H1 (cell line): ENCODE measurements at regions not wholly inside any gene's neighbourhood (a gene's known extent, or its start where the extent isn't known, plus 50 kb on each side); places are given as distances from the start of the nearest gene placed in this dataset.

Experiments used
- CTCF ChIA-PET: fragments of 300-600 bp; sonication (Branson Sonifier 250); formaldehyde crosslinking; loops from one replicate; lab custom pipeline; 2021; ENCODE audit not compliant: partially characterized antibody; lab: Charles Lee
- POLR2A ChIA-PET: fragments of 300-600 bp; sonication (Branson Sonifier 250); formaldehyde crosslinking; loops from one replicate; lab custom pipeline; 2021; ENCODE audit warnings: inconsistent platforms; ENCODE audit not compliant: partially characterized antibody; lab: Charles Lee
- DNase-seq, 2 experiments: peaks; one replicate each; pipeline versions ENCODE4 v3.0.0 to v3.0.0-alpha.2; 2010 to 2022; ENCODE audit warnings: low spot score in 2 of 2, low read depth in 1 of 2, mixed read lengths in 1 of 2
- FAIRE-seq: peaks from 2 replicates; lab custom pipeline; 2011; peaks lifted over from hg19 to GRCh38; lab: Jason Lieb, UNC
- H2AFZ ChIP-seq: 2 replicates; pipeline ENCODE4 v1.8.1; 2012; ENCODE audit warnings: low read length, inconsistent platforms
- H2AK5ac ChIP-seq: 2 replicates; pipeline ENCODE4 v1.6.1; 2013; ENCODE audit warnings: low read depth, low read length
- H2BK120ac ChIP-seq: replicated peaks from 2 replicates; pipeline ENCODE3; 2013; ENCODE audit warnings: low read depth, low read length, inconsistent platforms
- H2BK12ac ChIP-seq: 2 replicates; pipeline ENCODE4 v1.6.1; 2013; ENCODE audit warnings: low read depth, low read length
- H2BK15ac ChIP-seq: 2 replicates; pipeline ENCODE4 v1.6.1; 2013; ENCODE audit warnings: low read length
- H2BK20ac ChIP-seq: 2 replicates; pipeline ENCODE4 v1.6.1; 2013; ENCODE audit warnings: low read length
- H2BK5ac ChIP-seq: 2 replicates; pipeline ENCODE4 v1.6.1; 2013; ENCODE audit warnings: low read depth, low read length
- H3K14ac ChIP-seq: 2 replicates; pipeline ENCODE4 v1.6.1; 2013; ENCODE audit warnings: inconsistent platforms; ENCODE audit not compliant: insufficient read length
- H3K18ac ChIP-seq: 2 replicates; pipeline ENCODE4 v1.6.1; 2013; ENCODE audit warnings: low read length; ENCODE audit errors: extremely low read depth
- H3K23ac ChIP-seq: 2 replicates; pipeline ENCODE4 v1.6.1; 2013; ENCODE audit warnings: inconsistent platforms; ENCODE audit not compliant: insufficient read length
- H3K23me2 ChIP-seq: 2 replicates; pipeline ENCODE4 v1.6.1; 2013; ENCODE audit warnings: low read depth, low read length
- H3K27ac ChIP-seq: 2 replicates; pipeline ENCODE4 v1.6.1; 2011; ENCODE audit warnings: low read depth, low read length, inconsistent platforms
- H3K27me3 ChIP-seq, 4 experiments: replicated peaks in 1 of 4; 1 replicate in 1 of 4; 2 replicates in 3 of 4; pipeline versions ENCODE4 v1.6.1 to v1.8.1; 2011 to 2013; ENCODE audit warnings: low read length in 3 of 4, mild to moderate bottlenecking in 3 of 4, inconsistent platforms in 2 of 4, mixed read lengths in 2 of 4, moderate library complexity in 1 of 4; ENCODE audit not compliant: control insufficient read depth in 3 of 4, insufficient read depth in 3 of 4; ENCODE audit errors: extremely low read depth in 1 of 4
- H3K36me3 ChIP-seq, 4 experiments: 2 replicates each; pipeline versions ENCODE4 v1.6.1 to v1.8.1; 2011 to 2013; ENCODE audit warnings: mild to moderate bottlenecking in 4 of 4, low read length in 3 of 4, moderate library complexity in 2 of 4, control low read depth in 1 of 4, inconsistent platforms in 1 of 4; ENCODE audit not compliant: insufficient read depth in 4 of 4, control insufficient read depth in 2 of 4
- H3K4ac ChIP-seq: replicated peaks from 2 replicates; pipeline ENCODE3; 2013; ENCODE audit warnings: low read length, low read depth, mixed read lengths, inconsistent platforms; ENCODE audit not compliant: insufficient read length
- H3K4me1 ChIP-seq, 4 experiments: replicated peaks in 1 of 4; 1 replicate in 1 of 4; 2 replicates in 3 of 4; pipeline versions ENCODE4 v1.6.1 to v1.8.1; 2011 to 2013; ENCODE audit warnings: low read length in 3 of 4, inconsistent platforms in 2 of 4, mixed read lengths in 1 of 4; ENCODE audit not compliant: insufficient read depth in 4 of 4, control insufficient read depth in 3 of 4
- H3K4me2 ChIP-seq, 2 experiments: 2 replicates each; pipeline versions ENCODE4 v1.6.1 to v1.8.1; 2011 to 2013; ENCODE audit warnings: low read depth in 2 of 2, low read length in 2 of 2, control low read depth in 1 of 2, inconsistent platforms in 1 of 2, mild to moderate bottlenecking in 1 of 2; ENCODE audit not compliant: insufficient read depth in 1 of 2
- H3K4me3 ChIP-seq, 4 experiments: fragments of 200-600, 300-600 bp in 1 of 4; sonication (generic), shearing (Covaris generic), sonication (Bioruptor Twin) in 1 of 4; 2 replicates each; pipeline versions ENCODE4 v1.5.1 to v1.8.1; 2011 to 2016; ENCODE audit warnings: low read length in 4 of 4, low read depth in 3 of 4, control low read depth in 2 of 4, inconsistent platforms in 2 of 4, mild to moderate bottlenecking in 2 of 4, mixed read lengths in 1 of 4, moderate library complexity in 1 of 4; ENCODE audit not compliant: insufficient read depth in 2 of 4; ENCODE audit errors: extremely low read depth in 1 of 4
- H3K56ac ChIP-seq: replicated peaks from 2 replicates; pipeline ENCODE3; 2013; ENCODE audit warnings: low read depth, mild to moderate bottlenecking, mixed read lengths, low read length, inconsistent platforms; ENCODE audit not compliant: insufficient read length
- H3K79me1 ChIP-seq: 2 replicates; pipeline ENCODE4 v1.6.1; 2013; ENCODE audit warnings: low read depth, low read length, control low read depth
- H3K79me2 ChIP-seq, 2 experiments: 2 replicates each; pipeline versions ENCODE4 v1.6.1 to v1.8.1; 2012 to 2013; ENCODE audit warnings: low read length in 2 of 2, mild to moderate bottlenecking in 2 of 2, inconsistent platforms in 1 of 2; ENCODE audit not compliant: insufficient read depth in 2 of 2, control insufficient read depth in 1 of 2
- H3K9ac ChIP-seq, 4 experiments: replicated peaks in 1 of 4; 1 replicate in 1 of 4; 2 replicates in 3 of 4; pipeline versions ENCODE4 v1.6.1 to v1.8.1; 2011 to 2013; ENCODE audit warnings: low read depth in 3 of 4, low read length in 3 of 4, control low read depth in 2 of 4, mild to moderate bottlenecking in 2 of 4, moderate library complexity in 2 of 4, inconsistent platforms in 1 of 4; ENCODE audit errors: extremely low read depth in 1 of 4
- H3K9me3 ChIP-seq, 2 experiments: 2 replicates each; pipeline versions ENCODE4 v1.6.1 to v1.8.1; 2012 to 2013; ENCODE audit warnings: mild to moderate bottlenecking in 2 of 2, moderate library complexity in 2 of 2, control low read depth in 1 of 2, inconsistent platforms in 1 of 2, low read depth in 1 of 2, low read length in 1 of 2, mixed read lengths in 1 of 2; ENCODE audit not compliant: insufficient read depth in 2 of 2
- H4K20me1 ChIP-seq, 2 experiments: replicated peaks in 1 of 2; 2 replicates each; pipeline versions ENCODE3 to v1.8.1; 2011 to 2013; ENCODE audit warnings: inconsistent platforms in 2 of 2, low read length in 2 of 2, mild to moderate bottlenecking in 1 of 2; ENCODE audit not compliant: insufficient read depth in 2 of 2, control insufficient read depth in 1 of 2
- H4K5ac ChIP-seq: 2 replicates; pipeline ENCODE4 v1.6.1; 2013; ENCODE audit warnings: low read length, low read depth, mixed read lengths, inconsistent platforms; ENCODE audit not compliant: insufficient read length
- H4K8ac ChIP-seq: 2 replicates; pipeline ENCODE4 v1.8.0; 2013; ENCODE audit warnings: mild to moderate bottlenecking, moderate library complexity, low read length, inconsistent platforms; ENCODE audit not compliant: insufficient read depth; ENCODE audit errors: extremely low read depth
- H4K91ac ChIP-seq: replicated peaks from 2 replicates; pipeline ENCODE3; 2013; ENCODE audit warnings: low read length, mixed read lengths, inconsistent platforms; ENCODE audit not compliant: insufficient read length
- CREB1 ChIP-seq: IDR thresholded peaks from 2 replicates; pipeline ENCODE4 v1.6.1; 2012; ENCODE audit warnings: inconsistent platforms
- JUND ChIP-seq: IDR thresholded peaks from 2 replicates; pipeline ENCODE4 v1.6.1; 2011; ENCODE audit warnings: mild to moderate bottlenecking, improper control_type of control experiment, low read length
- KDM1A ChIP-seq: fragments of 200-600, 300-600 bp; sonication (generic); IDR thresholded peaks from 2 replicates; pipeline ENCODE4 v1.7.1; 2016; ENCODE audit warnings: mild to moderate bottlenecking, low read length, borderline replicate concordance
- KDM5A ChIP-seq: fragments of 200-600 bp; IDR thresholded peaks from 2 replicates; pipeline ENCODE4 v1.7.1; 2012; ENCODE audit warnings: mild to moderate bottlenecking, low read length, inconsistent platforms, mixed read lengths
- SAP30 ChIP-seq: fragments of 300-600 bp; sonication (generic); IDR thresholded peaks from 2 replicates; pipeline ENCODE4 v1.7.1; 2012; ENCODE audit warnings: low read length, moderate library complexity, mild to moderate bottlenecking, inconsistent platforms; ENCODE audit not compliant: insufficient read depth, insufficient replicate concordance
- SIN3A ChIP-seq, 2 experiments: IDR thresholded peaks in 1 of 2; conservative IDR thresholded peaks in 1 of 2; 2 replicates each; pipeline ENCODE4 v1.6.1; 2011 to 2012; ENCODE audit warnings: low read length in 2 of 2, improper control_type of control experiment in 1 of 2, low read depth in 1 of 2, mild to moderate bottlenecking in 1 of 2
- SUZ12 ChIP-seq: fragments of 200-600 bp; sonication (generic); IDR thresholded peaks from 2 replicates; pipeline ENCODE4 v1.6.1; 2012; ENCODE audit warnings: mild to moderate bottlenecking, inconsistent platforms, low read length, moderate library complexity, mixed read lengths
- TCF12 ChIP-seq: IDR thresholded peaks from 2 replicates; pipeline ENCODE4 v1.6.1; 2011; ENCODE audit warnings: low read depth, mild to moderate bottlenecking, low read length
- WGBS, 2 experiments: shearing (Covaris generic) in 1 of 2; methylation state at CpG; one replicate each; pipeline versions ENCODE4 v1.1.6 to v1.1.7; 2013 to 2015; ENCODE audit warnings: low lambda C conversion rate in 2 of 2, mixed read lengths in 2 of 2, inconsistent platforms in 1 of 2, low coverage in 1 of 2, missing lambda C conversion rate in 1 of 2; ENCODE audit not compliant: insufficient replicate concordance in 2 of 2, insufficient coverage in 1 of 2, insufficient read length in 1 of 2; ENCODE audit errors: extremely low coverage in 1 of 2, missing lambda C conversion rate in 1 of 2; 5-methylcytosine and 5-hydroxymethylcytosine counted together

DNA sequence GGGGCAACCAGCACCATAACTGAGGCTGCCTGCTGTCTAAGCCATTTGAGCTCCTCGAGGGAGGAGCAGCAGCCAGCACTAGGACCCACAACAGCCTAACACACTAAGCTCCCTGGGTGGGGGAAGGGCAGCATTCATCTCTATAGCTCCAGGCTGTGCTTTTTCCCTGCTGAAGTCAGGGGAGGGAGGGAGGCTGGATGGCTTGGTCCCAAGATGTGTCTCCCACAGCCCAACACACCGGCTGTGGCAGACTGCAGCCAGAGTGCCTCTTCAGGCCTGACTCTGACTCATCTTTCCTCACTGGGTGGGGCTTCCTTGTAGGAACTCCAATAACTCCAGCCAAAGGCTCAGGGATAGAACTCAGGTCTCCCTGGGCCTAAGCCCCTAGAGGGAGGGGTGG is 296.3 kb downstream of the PRDM2 start:
- H3K79me1 ChIP-seq: no peaks in the 10 kb centered on the region
- H4K20me1 ChIP-seq: no peaks in the 10 kb centered on the region
- peaks cover 0 to 2% (median 0%) of the 10 kb centered on the region in 4 experiments; a peak in 1 of 7 replicates for H3K4me1 ChIP-seq
- no peak overlapping the region for H3K4ac ChIP-seq
- H4K91ac ChIP-seq: no peak overlapping the region
- no peak overlapping the region for H3K27ac ChIP-seq
- H3K9me3 ChIP-seq: peaks cover 13 to 16% of the 10 kb centered on the region in 2 experiments
- no peak overlapping the region for H3K4me3 ChIP-seq
- no peak overlapping the region for H4K5ac ChIP-seq
- H2AK5ac ChIP-seq: no peak overlapping the region
- H3K4me2 ChIP-seq: no peak overlapping the region
- no peak overlapping the region for H3K56ac ChIP-seq
- no peak overlapping the region for H2BK120ac ChIP-seq
- no peak overlapping the region for H2BK12ac ChIP-seq
- no peaks in the 10 kb centered on the region for H3K23me2 ChIP-seq
- no peak overlapping the region for H3K23ac ChIP-seq
- no peaks in the 10 kb centered on the region for H3K27me3 ChIP-seq
- H4K8ac ChIP-seq: no peak overlapping the region; the same call in 1 of the 2 replicates
- ChIA-PET CTCF (no interaction called here), POLR2A (interaction anchor here (1.6 kb wide), 1 partner anchor 10 kb away, joined by 5 read pairs; no protein-coding TSS in a partner anchor)
- H3K36me3 ChIP-seq: no peaks in the 10 kb centered on the region
- no peak overlapping the region for H2BK5ac ChIP-seq
- no peak overlapping the region; the same call in 1 of the 2 replicates for H3K18ac ChIP-seq
- H2AFZ ChIP-seq: no peak overlapping the region
- H2BK20ac ChIP-seq: no peak overlapping the region
- no peak overlapping the region for H3K9ac ChIP-seq
- H3K14ac ChIP-seq: no peak overlapping the region
- no peak overlapping the region for H2BK15ac ChIP-seq
- FAIRE-seq (no peak), DNase-seq (peak in 1 of 2 experiments; percentile 23)
- WGBS, 2 experiments: 96% methylated on average over 2 of the region's 2 CpGs; no CpG with 5 or more reads in 1 of the 2 experiments
- no peak for TF ChIP-seq SIN3A (conservative IDR thresholded peaks at IDR 0.05 in 1 of 2, IDR thresholded peaks at IDR 0.05 in 1 of 2; ENCODE audit: low read depth in 1 of 2, low read length in 2 of 2)
- no peak for TF ChIP-seq SAP30
- no peak for TF ChIP-seq JUND
- no peak for TF ChIP-seq SUZ12
- TF ChIP-seq CREB1: no peak
- TF ChIP-seq KDM1A: no peak
- TF ChIP-seq KDM5A: no peak
- no peak for TF ChIP-seq TCF12
- no peaks in the 10 kb centered on the region for H3K79me2 ChIP-seq
